ENCODE measurements at regions not wholly inside any gene's neighbourhood (a gene's known extent, or its start where the extent isn't known, plus 50 kb on each side); places are given as distances from the start of the nearest gene placed in this dataset.

- TF ChIP-seq, protein P1, sequence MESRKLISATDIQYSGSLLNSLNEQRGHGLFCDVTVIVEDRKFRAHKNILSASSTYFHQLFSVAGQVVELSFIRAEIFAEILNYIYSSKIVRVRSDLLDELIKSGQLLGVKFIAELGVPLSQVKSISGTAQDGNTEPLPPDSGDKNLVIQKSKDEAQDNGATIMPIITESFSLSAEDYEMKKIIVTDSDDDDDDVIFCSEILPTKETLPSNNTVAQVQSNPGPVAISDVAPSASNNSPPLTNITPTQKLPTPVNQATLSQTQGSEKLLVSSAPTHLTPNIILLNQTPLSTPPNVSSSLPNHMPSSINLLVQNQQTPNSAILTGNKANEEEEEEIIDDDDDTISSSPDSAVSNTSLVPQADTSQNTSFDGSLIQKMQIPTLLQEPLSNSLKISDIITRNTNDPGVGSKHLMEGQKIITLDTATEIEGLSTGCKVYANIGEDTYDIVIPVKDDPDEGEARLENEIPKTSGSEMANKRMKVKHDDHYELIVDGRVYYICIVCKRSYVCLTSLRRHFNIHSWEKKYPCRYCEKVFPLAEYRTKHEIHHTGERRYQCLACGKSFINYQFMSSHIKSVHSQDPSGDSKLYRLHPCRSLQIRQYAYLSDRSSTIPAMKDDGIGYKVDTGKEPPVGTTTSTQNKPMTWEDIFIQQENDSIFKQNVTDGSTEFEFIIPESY (IDR thresholded peaks at IDR 0.05; ENCODE audit: extremely low read depth, insufficient replicate concordance, low read length): no peak
- TF ChIP-seq SIN3A (IDR thresholded peaks at IDR 0.05; ENCODE audit: low read depth): no peak
Observed at GRCh38 chr1:78387871-78388270, 102.9 kb upstream of the PTGFR start (continued).

- Histone ChIP-seq H3K9me3 (ENCODE audit: control insufficient read depth in 1 of 2, insufficient read depth in 1 of 2, low read depth in 1 of 2, low read length in 2 of 2) (no peaks in the 10 kb centered on the region), H3K9me2 (ENCODE audit: insufficient read depth) (no peaks in the 10 kb centered on the region), H3K79me2 (ENCODE audit: insufficient read depth, low read length) (no peaks in the 10 kb centered on the region)
Observed at GRCh38 chr1:78388275-78388674, 102.5 kb upstream of the PTGFR start.

More at GRCh38 chr1:78388275-78388674, 102.5 kb upstream of the PTGFR start:
- ChIA-PET CTCF (no interaction called here), POLR2A (no interaction called here), RAD21 (ENCODE audit: low non-redundant PET in 1 of 2, low total read pairs in 2 of 2, uncharacterized antibody in 2 of 2, unreplicated experiment in 2 of 2) (no interaction called here)
- no peak overlapping the region for H3K4me3 ChIP-seq (replicated peaks in 1 of 2; ENCODE audit: low read depth in 1 of 2, low read length in 2 of 2)
- H2AFZ ChIP-seq (ENCODE audit: low read depth, low read length, poor library complexity, severe bottlenecking): no peak overlapping the region
- DNase-seq (ENCODE audit: low read depth, low spot score): no peak
- no peaks in the 10 kb centered on the region for H3K27me3 ChIP-seq (ENCODE audit: insufficient read depth, low read length)
- H3K4me2 ChIP-seq (ENCODE audit: low read length): no peak overlapping the region
- no peak for TF ChIP-seq JUND (IDR thresholded peaks at IDR 0.05)
- TF ChIP-seq POLR2AphosphoS5 (IDR thresholded peaks at IDR 0.05; ENCODE audit: low read depth, low read length): no peak
- TF ChIP-seq ELF1 (IDR thresholded peaks at IDR 0.05; ENCODE audit: borderline replicate concordance, low read depth): no peak
- no peak for TF ChIP-seq SIN3A (IDR thresholded peaks at IDR 0.05; ENCODE audit: low read depth)
- TF ChIP-seq YY1 (IDR thresholded peaks at IDR 0.05; ENCODE audit: extremely low read depth, insufficient replicate concordance, low read depth, low read length): no peak
- TF ChIP-seq, protein P1 (IDR thresholded peaks at IDR 0.05; ENCODE audit: extremely low read depth, insufficient replicate concordance, low read length): no peak
- TF ChIP-seq MAX (IDR thresholded peaks at IDR 0.05): no peak
- TF ChIP-seq ZNF274 (IDR thresholded peaks at IDR 0.05; ENCODE audit: low read depth, low read length): no peak
- no TSS peak for BruUV-seq (replicated peaks)
- intact Hi-C loops (cut with micrococcal nuclease): loop anchor here (5.0 kb wide), 1 partner anchor 49 kb away; no protein-coding TSS in a partner anchor
- H3K36me3 ChIP-seq (ENCODE audit: control insufficient read depth in 1 of 2, insufficient read depth in 2 of 2, low read length in 2 of 2): no peaks in the 10 kb centered on the region
- H3K27ac ChIP-seq (ENCODE audit: low read depth, low read length): no peak overlapping the region
- H3K4me1 ChIP-seq (ENCODE audit: control insufficient read depth in 1 of 2, insufficient read depth in 2 of 2, low read length in 2 of 2): no peaks in the 10 kb centered on the region
- no peak for ATAC-seq
- no peak overlapping the region for H3K9ac ChIP-seq (ENCODE audit: low read length)
- no peaks in the 10 kb centered on the region for H4K20me1 ChIP-seq (ENCODE audit: insufficient read depth)

Measured in HCT116 (cell line).